ENCODE measurements at regions not wholly inside any gene's neighbourhood (a gene's known extent, or its start where the extent isn't known, plus 50 kb on each side); places are given as distances from the start of the nearest gene placed in this dataset.

- TF ChIP-seq EZH2 (IDR thresholded peaks at IDR 0.05) (no peak), POLR2AphosphoS5 (IDR thresholded peaks at IDR 0.05; ENCODE audit: borderline replicate concordance, low read depth, low read length) (no peak), FOXP2 (optimal IDR thresholded peaks at IDR 0.05; ENCODE audit: control extremely low read depth, extremely low read length, insufficient read depth) (no peak)
Observed at GRCh38 chr4:29081234-29081955, 1638.8 kb upstream of the PCDH7 start.
